Psoas muscle (tissue), 7 donors: ENCODE measurements at regions not wholly inside any gene's neighbourhood (a gene's known extent, or its start where the extent isn't known, plus 50 kb on each side); places are given as distances from the start of the nearest gene placed in this dataset.

Experiments used
- ATAC-seq, 4 donors: fragments of 200-7000 bp; cut with Tn5 transposase; one replicate each; pipeline ENCODE4 v1.9.1; 2020; ENCODE audit warnings: moderate library complexity in 3 of 4, mild to moderate bottlenecking in 2 of 4
- DNase-seq, 2 donors: peaks; one replicate each; pipeline ENCODE4 v3.0.0-alpha.2; 2020
- H3K27ac ChIP-seq: fragments of 200-600 bp; one replicate; pipeline ENCODE4 v1.8.0; 2022
- H3K27me3 ChIP-seq, 3 donors: fragments of 200-600 bp in 1 of 3; one replicate each; pipeline versions ENCODE4 v1.6.1 to v1.8.0; 2013 to 2022; ENCODE audit warnings: low read length in 2 of 3, mild to moderate bottlenecking in 2 of 3, moderate library complexity in 1 of 3; ENCODE audit not compliant: insufficient read depth in 3 of 3
- H3K36me3 ChIP-seq, 2 donors: fragments of 200-600 bp in 1 of 2; one replicate each; pipeline versions ENCODE4 v1.6.1 to v1.8.0; 2013 to 2022; ENCODE audit warnings: low read depth in 1 of 2, mild to moderate bottlenecking in 1 of 2, moderate library complexity in 1 of 2; ENCODE audit not compliant: insufficient read depth in 1 of 2
- H3K4me1 ChIP-seq: fragments of 200-600 bp; one replicate; pipeline ENCODE4 v1.8.0; 2022
- H3K4me3 ChIP-seq: fragments of 200-600 bp; one replicate; pipeline ENCODE4 v1.8.0; 2022; ENCODE audit warnings: mild to moderate bottlenecking
- H3K9me3 ChIP-seq: fragments of 200-600 bp; one replicate; pipeline ENCODE4 v1.8.0; 2022
- WGBS, 3 donors: extraction: QIAGEN DNeasy Blood & Tissue Kit; methylation state at CpG; one replicate each; pipeline versions ENCODE4 v1.1.6 to v1.1.7; 2013; 5-methylcytosine and 5-hydroxymethylcytosine counted together
- intact Hi-C, 2 donors: fragments of 100-400 bp; cut with DNase I; formaldehyde crosslinking; loops; one replicate each; pipeline versions ENCODE4 v1.11.0 to v1.14.2; 2022
- TF ChIP-seq, protein P1 (sequence below): fragments of 200-600 bp; IDR thresholded peaks from one replicate; pipeline ENCODE4 v1.8.0; 2022; ENCODE audit warnings: antibody characterized with exemption
- donor health status: healthy with polysubstance abuse.
- donor health status: DM: no; HTN: no; CAD: no; lungs with moderate emphysema.
- donor health status: Bipolar disorder and iron deficiency.
- donor health status: healthy.
- donor health status: DM: yes; HTN: yes; CAD: no.
- donor health status: DM: no; HTN: no; CAD: no.
- donor health status: DM: yes; HTN: yes; CAD: no.

GRCh38 chr1:82800721-82801120, 1000.0 kb downstream of the ADGRL2 start:
- intact Hi-C loops = no loop called here
- no peak for ATAC-seq
- WGBS, 3 donors = 74 to 78% (median 75%) methylated on average over 2 of the region's 2 CpGs

DNA sequence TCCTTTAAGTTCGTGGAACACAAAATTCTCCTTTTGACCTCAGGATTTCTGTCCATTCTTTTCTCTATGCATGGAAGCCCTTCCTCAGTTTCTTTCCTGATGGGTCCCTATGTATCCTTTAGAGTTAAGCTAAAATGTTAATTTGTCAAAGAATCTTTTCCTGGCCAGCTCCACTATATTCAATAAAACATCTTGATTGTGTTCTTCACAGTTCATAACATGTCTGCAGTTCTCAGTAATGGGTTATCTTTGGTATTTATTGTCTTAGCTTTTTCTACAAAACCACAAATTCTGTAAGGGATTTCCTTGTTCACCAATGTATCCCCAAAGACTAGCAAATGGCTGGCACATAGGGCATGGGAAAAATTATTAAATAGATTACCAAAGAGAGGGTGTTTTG, 998.5 kb downstream of the ADGRL2 start:
- H3K36me3 ChIP-seq = no peaks in the 10 kb centered on the region
- no peak for DNase-seq
- WGBS, 3 donors = 64 to 94% (median 82%) methylated on average over 1 of the region's 1 CpG
- no peak overlapping the region for H3K27ac ChIP-seq
- no peaks in the 10 kb centered on the region for H3K9me3 ChIP-seq
- no peak for ATAC-seq
- no peak overlapping the region for H3K4me3 ChIP-seq
- no peaks in the 10 kb centered on the region for H3K27me3 ChIP-seq
- intact Hi-C loops = no loop called here
- TF ChIP-seq, protein P1, sequence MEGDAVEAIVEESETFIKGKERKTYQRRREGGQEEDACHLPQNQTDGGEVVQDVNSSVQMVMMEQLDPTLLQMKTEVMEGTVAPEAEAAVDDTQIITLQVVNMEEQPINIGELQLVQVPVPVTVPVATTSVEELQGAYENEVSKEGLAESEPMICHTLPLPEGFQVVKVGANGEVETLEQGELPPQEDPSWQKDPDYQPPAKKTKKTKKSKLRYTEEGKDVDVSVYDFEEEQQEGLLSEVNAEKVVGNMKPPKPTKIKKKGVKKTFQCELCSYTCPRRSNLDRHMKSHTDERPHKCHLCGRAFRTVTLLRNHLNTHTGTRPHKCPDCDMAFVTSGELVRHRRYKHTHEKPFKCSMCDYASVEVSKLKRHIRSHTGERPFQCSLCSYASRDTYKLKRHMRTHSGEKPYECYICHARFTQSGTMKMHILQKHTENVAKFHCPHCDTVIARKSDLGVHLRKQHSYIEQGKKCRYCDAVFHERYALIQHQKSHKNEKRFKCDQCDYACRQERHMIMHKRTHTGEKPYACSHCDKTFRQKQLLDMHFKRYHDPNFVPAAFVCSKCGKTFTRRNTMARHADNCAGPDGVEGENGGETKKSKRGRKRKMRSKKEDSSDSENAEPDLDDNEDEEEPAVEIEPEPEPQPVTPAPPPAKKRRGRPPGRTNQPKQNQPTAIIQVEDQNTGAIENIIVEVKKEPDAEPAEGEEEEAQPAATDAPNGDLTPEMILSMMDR = no peak
- H3K4me1 ChIP-seq = no peaks in the 10 kb centered on the region

More at GRCh38 chr1:82800721-82801120, 1000.0 kb downstream of the ADGRL2 start:
- Histone ChIP-seq H3K4me1 (no peaks in the 10 kb centered on the region), H3K9me3 (no peaks in the 10 kb centered on the region), H3K36me3 (no peaks in the 10 kb centered on the region), H3K4me3 (no peak overlapping the region), H3K27ac (no peak overlapping the region), H3K27me3 (no peaks in the 10 kb centered on the region)
- DNase-seq = no peak
- TF ChIP-seq, protein P1 = no peak

DNA sequence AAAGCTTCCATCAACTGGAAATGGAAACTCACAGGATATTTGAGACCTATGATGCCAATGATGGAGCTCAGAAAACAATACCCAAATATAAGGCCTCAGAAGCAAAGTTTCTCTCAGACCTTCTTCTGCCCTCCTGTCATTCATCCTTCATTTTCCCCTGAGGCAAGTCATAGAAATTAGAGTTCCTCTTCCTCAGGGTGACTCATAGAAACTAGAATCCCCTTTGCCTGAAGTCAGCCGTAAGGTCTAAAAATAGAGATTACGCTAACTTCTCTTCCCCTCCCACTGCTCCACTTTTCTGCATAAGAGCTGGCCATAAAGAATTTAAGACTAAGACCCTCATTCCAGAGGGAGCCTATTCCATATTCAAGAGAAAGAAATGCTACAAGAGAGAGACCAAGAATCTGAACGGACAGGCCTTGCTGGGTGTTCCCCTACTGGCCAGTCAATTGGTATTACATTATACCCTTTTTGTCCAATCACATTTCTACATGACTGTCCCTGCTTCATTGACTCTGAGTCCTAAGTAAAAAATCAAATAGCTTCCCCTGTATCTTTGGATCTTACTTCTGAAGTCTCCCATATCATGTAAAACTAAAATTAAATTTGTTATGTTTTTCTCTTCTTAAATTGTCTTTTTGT, 994.9 kb downstream of the ADGRL2 start:
- Histone ChIP-seq H3K36me3 (no peaks in the 10 kb centered on the region), H3K27me3 (no peaks in the 10 kb centered on the region), H3K27ac (no peak overlapping the region), H3K9me3 (no peaks in the 10 kb centered on the region), H3K4me1 (no peaks in the 10 kb centered on the region), H3K4me3 (no peak overlapping the region)
- TF ChIP-seq, protein P1 = no peak
- WGBS, 3 donors = 69 to 81% (median 79%) methylated on average over 3 of the region's 3 CpGs
- DNase-seq = no peak
- no peak for ATAC-seq
- intact Hi-C loops = no loop called here

DNA sequence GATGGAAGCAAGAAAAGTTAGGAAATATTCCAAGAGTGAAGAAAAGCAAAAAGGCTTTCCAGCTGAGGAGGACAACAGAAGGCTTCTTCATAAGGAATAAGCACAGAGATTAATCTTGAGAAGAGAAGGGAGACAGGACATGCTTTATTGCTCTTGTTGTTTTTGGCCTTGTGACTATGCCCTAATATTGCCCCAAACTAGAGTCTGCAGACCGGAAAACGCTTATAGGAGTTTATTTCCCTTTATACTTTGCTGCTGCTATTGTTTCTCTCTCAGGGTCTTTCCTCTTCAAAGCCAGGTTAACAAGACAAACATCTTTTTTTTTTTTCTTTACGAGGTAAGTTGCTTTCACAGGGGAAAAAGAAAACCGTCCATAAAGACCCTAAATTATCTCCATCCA, 991.4 kb downstream of the ADGRL2 start:
- no peaks in the 10 kb centered on the region for H3K27me3 ChIP-seq
- no peaks in the 10 kb centered on the region for H3K9me3 ChIP-seq
- ATAC-seq = no peak
- intact Hi-C loops = no loop called here
- H3K27ac ChIP-seq = no peak overlapping the region
- H3K36me3 ChIP-seq = no peaks in the 10 kb centered on the region
- DNase-seq = no peak
- H3K4me3 ChIP-seq = no peak overlapping the region
- TF ChIP-seq, protein P1 = no peak
- WGBS, 3 donors = 59 to 69% (median 67%) methylated on average over 4 of the region's 4 CpGs
- H3K4me1 ChIP-seq = no peaks in the 10 kb centered on the region

DNA sequence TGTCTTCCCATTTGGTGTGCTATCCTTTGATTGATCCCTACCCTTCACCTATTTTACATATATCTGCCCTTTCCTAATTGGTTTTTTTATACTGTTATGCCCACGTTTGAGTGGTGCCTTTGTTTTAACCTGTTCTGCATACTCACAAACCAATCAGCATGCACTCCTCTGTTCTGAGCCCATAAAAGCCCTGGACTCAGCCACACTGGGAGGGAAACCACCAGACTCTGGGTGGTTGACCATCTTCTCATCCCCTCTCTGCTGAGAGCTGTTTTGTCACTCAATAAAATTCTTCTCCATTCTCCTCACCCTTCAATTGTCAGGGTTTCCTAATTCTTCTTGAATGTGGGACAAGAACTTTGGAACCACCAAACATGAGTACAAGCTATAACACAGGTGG, 989.8 kb downstream of the ADGRL2 start:
- no peaks in the 10 kb centered on the region for H3K27me3 ChIP-seq
- intact Hi-C loops = no loop called here
- TF ChIP-seq, protein P1 = no peak
- 70 to 86% (median 71%) methylated on average over 1 of the region's 1 CpG for WGBS, 3 donors
- no peak for ATAC-seq
- no peaks in the 10 kb centered on the region for H3K4me1 ChIP-seq
- DNase-seq = no peak
- H3K9me3 ChIP-seq = no peaks in the 10 kb centered on the region
- no peak overlapping the region for H3K27ac ChIP-seq
- H3K36me3 ChIP-seq = no peaks in the 10 kb centered on the region
- H3K4me3 ChIP-seq = no peak overlapping the region
